HepG2 (cell line): ENCODE measurements at regions not wholly inside any gene's neighbourhood (a gene's known extent, or its start where the extent isn't known, plus 50 kb on each side); places are given as distances from the start of the nearest gene placed in this dataset.

Experiments
- ATAC-seq: fragments of 200-7000 bp; cut with Tn5 transposase; 3 replicates; pipeline ENCODE4 v1.9.1; 2020; ENCODE audit warnings: mild to moderate bottlenecking, moderate library complexity
- BruUV-seq: library from RNA; stranded (reverse); fragments of 400-500 nt; replicated peaks from 2 replicates; lab custom pipeline; 2021; lab: Mats Ljungman, UMichigan
- CTCF ChIA-PET: fragments of 300-600 bp; formaldehyde crosslinking; extraction: SDS; loops from one replicate; lab custom pipeline; 2021; ENCODE audit warnings: low total read pairs, inconsistent platforms, low intra/inter-chr PET ratio; lab: Yijun Ruan, JAX
- POLR2A ChIA-PET: fragments of 350-600 bp; sonication (Branson Sonifier 250); formaldehyde crosslinking; loops from one replicate; lab custom pipeline; 2020; ENCODE audit warnings: antibody characterized with exemption, inconsistent platforms; lab: Yijun Ruan, JAX
- DNase-seq: peaks from one replicate; pipeline ENCODE4 v3.0.0-alpha.2; 2015; ENCODE audit warnings: low spot score
- FAIRE-seq: peaks from 3 replicates; lab custom pipeline; 2011; peaks lifted over from hg19 to GRCh38; lab: Jason Lieb, UNC
- H2AFZ ChIP-seq: one replicate; pipeline ENCODE4 v1.6.1; 2011; ENCODE audit warnings: low read length, inconsistent platforms
- H3K27ac ChIP-seq: fragments of 300-600 bp; 3 replicates; pipeline ENCODE4 v1.8.0; 2011; ENCODE audit warnings: mixed run types, mild to moderate bottlenecking, mixed read lengths, low read length, inconsistent platforms; ENCODE audit not compliant: insufficient read depth; ENCODE audit errors: extremely low read length
- H3K27me3 ChIP-seq, 2 experiments: fragments of 200-600 bp in 1 of 2; 2 replicates in 1 of 2; 3 replicates in 1 of 2; pipeline versions ENCODE4 v1.6.0 to v1.8.0; 2011; ENCODE audit warnings: low read length in 2 of 2, mild to moderate bottlenecking in 2 of 2, moderate library complexity in 2 of 2, inconsistent platforms in 1 of 2; ENCODE audit not compliant: insufficient read depth in 2 of 2, control insufficient read depth in 1 of 2
- H3K36me3 ChIP-seq, 2 experiments: fragments of 200-600 bp in 1 of 2; replicated peaks in 1 of 2; 2 replicates in 1 of 2; 3 replicates in 1 of 2; pipeline versions ENCODE4 v1.5.1 to v1.8.0; 2011; ENCODE audit warnings: low read length in 2 of 2, inconsistent platforms in 1 of 2; ENCODE audit not compliant: insufficient read depth in 2 of 2, control insufficient read depth in 1 of 2
- H3K4me1 ChIP-seq: 2 replicates; pipeline ENCODE4 v1.5.1; 2012; ENCODE audit warnings: low read length, inconsistent platforms; ENCODE audit not compliant: insufficient read depth
- H3K4me2 ChIP-seq: 2 replicates; pipeline ENCODE4 v1.6.0; 2011; ENCODE audit warnings: low read depth, low read length, inconsistent platforms
- H3K4me3 ChIP-seq, 3 experiments: fragments of 200-600 bp in 1 of 3; sonication (generic), shearing (Covaris generic) in 1 of 3; replicated peaks in 1 of 3; 2 replicates each; pipeline ENCODE4 v1.5.1; 2011 to 2016; ENCODE audit warnings: low read length in 3 of 3, inconsistent platforms in 2 of 3, low read depth in 2 of 3, mild to moderate bottlenecking in 2 of 3, control low read depth in 1 of 3, mixed read lengths in 1 of 3; ENCODE audit not compliant: insufficient read depth in 1 of 3
- H3K79me2 ChIP-seq: one replicate; pipeline ENCODE4 v1.6.1; 2011; ENCODE audit warnings: low read length, inconsistent platforms; ENCODE audit not compliant: insufficient read depth
- H3K9ac ChIP-seq: 2 replicates; pipeline ENCODE4 v1.6.0; 2011; ENCODE audit warnings: mild to moderate bottlenecking, low read depth, low read length, inconsistent platforms; ENCODE audit not compliant: insufficient read depth
- H3K9me3 ChIP-seq: 2 replicates; pipeline ENCODE4 v1.5.1; 2012; ENCODE audit warnings: mild to moderate bottlenecking, low read length
- H4K20me1 ChIP-seq: 2 replicates; pipeline ENCODE4 v1.6.0; 2011; ENCODE audit warnings: inconsistent platforms, mild to moderate bottlenecking, low read length, moderate library complexity; ENCODE audit not compliant: insufficient read depth
- DNMT1 ChIP-seq: sonication (generic); formaldehyde crosslinking; IDR thresholded peaks from 2 replicates; pipeline ENCODE4 v1.5.1; 2020; ENCODE audit warnings: mild to moderate bottlenecking, missing genetic modification reagents
- ELK4 ChIP-seq: sonication (generic); formaldehyde crosslinking; IDR thresholded peaks from 2 replicates; pipeline ENCODE4 v1.9.0; 2021; ENCODE audit warnings: missing genetic modification reagents, borderline replicate concordance
- FOXK2 ChIP-seq: fragments of 450-650 bp; IDR thresholded peaks from 2 replicates; pipeline ENCODE4 v1.6.1; 2016
- GFI1 ChIP-seq: sonication (generic); formaldehyde crosslinking; IDR thresholded peaks from 2 replicates; pipeline ENCODE4 v1.5.0; 2020; ENCODE audit warnings: missing genetic modification reagents, mild to moderate bottlenecking, borderline replicate concordance
- GTF2F1 ChIP-seq: fragments of 150-350 bp; IDR thresholded peaks from 2 replicates; pipeline ENCODE4 v1.6.1; 2014; ENCODE audit warnings: low read length
- GZF1 ChIP-seq: sonication (generic); formaldehyde crosslinking; IDR thresholded peaks from 2 replicates; pipeline ENCODE4 v1.5.1; 2020; ENCODE audit warnings: mild to moderate bottlenecking, missing genetic modification reagents
- KDM3A ChIP-seq: IDR thresholded peaks from 2 replicates; pipeline ENCODE4 v1.6.1; 2018; ENCODE audit warnings: low read depth, missing compliant biosample characterization
- POGK ChIP-seq: sonication (generic); formaldehyde crosslinking; conservative IDR thresholded peaks from 2 replicates; pipeline ENCODE4 v1.8.0; 2022; ENCODE audit warnings: mild to moderate bottlenecking, moderate library complexity, missing genetic modification reagents
- PPARG ChIP-seq: conservative IDR thresholded peaks from 2 replicates; pipeline ENCODE4 v1.6.1; 2016; ENCODE audit warnings: missing biosample characterization, missing genetic modification reagents
- SP1 ChIP-seq, 2 experiments: fragments of 450-650 bp in 1 of 2; sonication (generic) in 1 of 2; formaldehyde crosslinking in 1 of 2; IDR thresholded peaks; 2 replicates each; pipeline versions ENCODE4 v1.4.0 to v1.6.1; 2016 to 2020; ENCODE audit warnings: missing genetic modification reagents in 1 of 2
- XRCC5 ChIP-seq: fragments of 200-400 bp; formaldehyde crosslinking; optimal IDR thresholded peaks from 2 replicates; pipeline ENCODE3; 2017; ENCODE audit warnings: mild to moderate bottlenecking, low read length
- ZFP82 ChIP-seq: sonication (generic); formaldehyde crosslinking; IDR thresholded peaks from 2 replicates; pipeline ENCODE4 v1.5.1; 2020; ENCODE audit warnings: mild to moderate bottlenecking, missing genetic modification reagents, borderline replicate concordance
- ZNF12 ChIP-seq: sonication (generic); formaldehyde crosslinking; IDR thresholded peaks from 2 replicates; pipeline ENCODE4 v1.5.0; 2020; ENCODE audit warnings: missing genetic modification reagents
- ZNF468 ChIP-seq: sonication (generic); formaldehyde crosslinking; IDR thresholded peaks from 2 replicates; pipeline ENCODE4 v1.8.0; 2022; ENCODE audit warnings: mild to moderate bottlenecking, moderate library complexity, missing genetic modification reagents
- ZNF563 ChIP-seq: sonication (generic); formaldehyde crosslinking; IDR thresholded peaks from 2 replicates; pipeline ENCODE4 v1.8.0; 2022; ENCODE audit warnings: mild to moderate bottlenecking, moderate library complexity, missing genetic modification reagents
- ZNF792 ChIP-seq: IDR thresholded peaks from 2 replicates; pipeline ENCODE4 v1.6.1; 2016
- ZNF879 ChIP-seq: sonication (generic); formaldehyde crosslinking; IDR thresholded peaks from 2 replicates; pipeline ENCODE4 v1.8.1; 2023; ENCODE audit warnings: missing genetic modification reagents
- WGBS: methylation state at CpG from one replicate; pipeline ENCODE4 v1.1.6; 2017; ENCODE audit warnings: low lambda C conversion rate; 5-methylcytosine and 5-hydroxymethylcytosine counted together
- in situ Hi-C: cut with HindIII; loops from 2 replicates; pipeline ENCODE4 v1.10.0; 2017; ENCODE audit warnings: low pct_unique_long_range_greater_than_20kb; ENCODE audit not compliant: extremely low pct_ligation_motif_present
- intact Hi-C: fragments of 100-400 bp; cut with micrococcal nuclease; formaldehyde crosslinking; loops from one replicate; pipeline ENCODE4 v1.10.0; 2022; ENCODE audit not compliant: unreplicated experiment
- TF ChIP-seq, protein P1 (sequence below): sonication (generic); formaldehyde crosslinking; IDR thresholded peaks from 2 replicates; pipeline ENCODE4 v1.5.0; 2020; ENCODE audit warnings: mild to moderate bottlenecking, missing genetic modification reagents

- intact Hi-C loops = no loop called here
- Histone ChIP-seq H3K4me1 (no peaks in the 10 kb centered on the region), H3K27ac (no peak overlapping the region), H3K36me3 (no peaks in the 10 kb centered on the region), H3K79me2 (no peaks in the 10 kb centered on the region), H3K27me3 (peaks cover 15 to 71% of the 10 kb centered on the region in 2 experiments), H4K20me1 (no peaks in the 10 kb centered on the region), H3K4me3 (no peak overlapping the region), H3K9me3 (peaks cover 6% of the 10 kb centered on the region)
- no peak for FAIRE-seq
- CTCF ChIA-PET = no interaction called here
- no TSS peak for BruUV-seq
- TF ChIP-seq ZNF879 (CRISPR knock-in tag) = no peak
- no peak for TF ChIP-seq PPARG
- TF ChIP-seq ZFP82 (CRISPR knock-in tag) = no peak
- no peak for TF ChIP-seq ZNF563 (CRISPR knock-in tag)
- no peak for TF ChIP-seq GFI1 (CRISPR knock-in tag)
- TF ChIP-seq SP1 (IDR thresholded peaks at IDR 0.05) = no peak
- no peak for TF ChIP-seq SP1 (CRISPR knock-in tag; IDR thresholded peaks at IDR 0.05)
- TF ChIP-seq ZNF468 = no peak
- no peak for TF ChIP-seq ZNF12 (CRISPR knock-in tag)
- no peak for TF ChIP-seq ELK4 (CRISPR knock-in tag)
- no peak for TF ChIP-seq POGK (CRISPR knock-in tag)
- TF ChIP-seq FOXK2 = no peak
- TF ChIP-seq ZNF792 = no peak
- no peak for TF ChIP-seq XRCC5
- no peak for TF ChIP-seq GZF1 (CRISPR knock-in tag)
- TF ChIP-seq KDM3A (CRISPR knock-in tag) = no peak
- TF ChIP-seq, protein P1, sequence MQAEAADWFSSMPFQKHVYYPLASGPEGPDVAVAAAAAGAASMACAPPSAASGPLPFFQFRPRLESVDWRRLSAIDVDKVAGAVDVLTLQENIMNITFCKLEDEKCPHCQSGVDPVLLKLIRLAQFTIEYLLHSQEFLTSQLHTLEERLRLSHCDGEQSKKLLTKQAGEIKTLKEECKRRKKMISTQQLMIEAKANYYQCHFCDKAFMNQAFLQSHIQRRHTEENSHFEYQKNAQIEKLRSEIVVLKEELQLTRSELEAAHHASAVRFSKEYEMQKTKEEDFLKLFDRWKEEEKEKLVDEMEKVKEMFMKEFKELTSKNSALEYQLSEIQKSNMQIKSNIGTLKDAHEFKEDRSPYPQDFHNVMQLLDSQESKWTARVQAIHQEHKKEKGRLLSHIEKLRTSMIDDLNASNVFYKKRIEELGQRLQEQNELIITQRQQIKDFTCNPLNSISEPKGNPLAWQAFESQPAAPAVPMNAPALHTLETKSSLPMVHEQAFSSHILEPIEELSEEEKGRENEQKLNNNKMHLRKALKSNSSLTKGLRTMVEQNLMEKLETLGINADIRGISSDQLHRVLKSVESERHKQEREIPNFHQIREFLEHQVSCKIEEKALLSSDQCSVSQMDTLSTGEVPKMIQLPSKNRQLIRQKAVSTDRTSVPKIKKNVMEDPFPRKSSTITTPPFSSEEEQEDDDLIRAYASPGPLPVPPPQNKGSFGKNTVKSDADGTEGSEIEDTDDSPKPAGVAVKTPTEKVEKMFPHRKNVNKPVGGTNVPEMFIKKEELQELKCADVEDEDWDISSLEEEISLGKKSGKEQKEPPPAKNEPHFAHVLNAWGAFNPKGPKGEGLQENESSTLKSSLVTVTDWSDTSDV (CRISPR knock-in tag) = no peak
- no peak for TF ChIP-seq GTF2F1
- no peak for TF ChIP-seq DNMT1
- TF ChIP-seq, all 625 proteins: peak for 0
- no peak overlapping the region for H3K9ac ChIP-seq
- H3K4me2 ChIP-seq = no peak overlapping the region
- DNase-seq (no peak), ATAC-seq (no peak)
- 44% methylated on average over 29 of the region's 29 CpGs for WGBS
- no peak overlapping the region for H2AFZ ChIP-seq
- POLR2A ChIA-PET = no interaction called here
- in situ Hi-C loops = no loop called here
Measured at GRCh38 chr6:170185175-170185978, 105.5 kb downstream of the DLL1 start.
